Endodermal cell (in vitro differentiated cells): ENCODE measurements at regions not wholly inside any gene's neighbourhood (a gene's known extent, or its start where the extent isn't known, plus 50 kb on each side); places are given as distances from the start of the nearest gene placed in this dataset.

Source experiments
- DNase-seq: peaks from one replicate; pipeline ENCODE4 v3.0.0-alpha.2; 2017
- H3K27ac ChIP-seq: 2 replicates; pipeline ENCODE4 v1.5.1; 2013; ENCODE audit warnings: mild to moderate bottlenecking, low read depth, low read length, moderate library complexity
- H3K27me3 ChIP-seq: 2 replicates; pipeline ENCODE4 v1.6.1; 2013; ENCODE audit warnings: mild to moderate bottlenecking, low read length, moderate library complexity; ENCODE audit not compliant: insufficient read depth, control insufficient read depth, poor library complexity, severe bottlenecking
- H3K36me3 ChIP-seq: 2 replicates; pipeline ENCODE4 v1.7.0; 2013; ENCODE audit warnings: mild to moderate bottlenecking, low read length, moderate library complexity; ENCODE audit not compliant: control insufficient read depth, insufficient read depth
- H3K4me1 ChIP-seq: one replicate; pipeline ENCODE4 v1.7.0; 2013; ENCODE audit warnings: low read length; ENCODE audit not compliant: control insufficient read depth, insufficient read depth
- H3K4me3 ChIP-seq: 2 replicates; pipeline ENCODE4 v1.5.1; 2013; ENCODE audit warnings: mild to moderate bottlenecking, low read length, moderate library complexity
- H3K9ac ChIP-seq: 2 replicates; pipeline ENCODE4 v1.6.1; 2013; ENCODE audit warnings: mild to moderate bottlenecking, low read length, moderate library complexity; ENCODE audit not compliant: poor library complexity, severe bottlenecking; ENCODE audit errors: extremely low read depth
- H3K9me3 ChIP-seq: 2 replicates; pipeline ENCODE4 v1.6.1; 2013; ENCODE audit warnings: mild to moderate bottlenecking, low read length, moderate library complexity; ENCODE audit not compliant: control insufficient read depth
- H3K27ac Mint-ChIP-seq: 2 replicates; pipeline ENCODE4 v1.8.0; 2020; ENCODE audit warnings: mixed read lengths
- H3K27me3 Mint-ChIP-seq: 2 replicates; pipeline ENCODE4 v1.8.0; 2021; ENCODE audit warnings: mild to moderate bottlenecking, mixed read lengths; ENCODE audit not compliant: insufficient read depth
- H3K36me3 Mint-ChIP-seq: 2 replicates; pipeline ENCODE4 v1.8.0; 2020; ENCODE audit warnings: low read depth, mixed read lengths
- H3K4me1 Mint-ChIP-seq: 2 replicates; pipeline ENCODE4 v1.8.0; 2020; ENCODE audit warnings: mixed read lengths
- H3K4me3 Mint-ChIP-seq: 2 replicates; pipeline ENCODE4 v1.8.0; 2020; ENCODE audit warnings: mild to moderate bottlenecking, moderate library complexity, mixed read lengths
- H3K9me3 Mint-ChIP-seq: 2 replicates; pipeline ENCODE4 v1.8.0; 2020; ENCODE audit warnings: mild to moderate bottlenecking, mixed read lengths
- CTCF ChIP-seq: fragments of 200-600 bp; sonication (generic); conservative IDR thresholded peaks from 2 replicates; pipeline ENCODE4 v1.5.0; 2021; ENCODE audit warnings: antibody characterized with exemption, mild to moderate bottlenecking
- WGBS, 2 experiments: methylation state at CpG; one replicate each; pipeline versions ENCODE4 v1.1.5 to v1.1.7; 2013; ENCODE audit warnings: missing lambda C conversion rate in 2 of 2, mixed read lengths in 1 of 2; ENCODE audit not compliant: insufficient coverage in 1 of 2, insufficient read length in 1 of 2; 5-methylcytosine and 5-hydroxymethylcytosine counted together

DNA sequence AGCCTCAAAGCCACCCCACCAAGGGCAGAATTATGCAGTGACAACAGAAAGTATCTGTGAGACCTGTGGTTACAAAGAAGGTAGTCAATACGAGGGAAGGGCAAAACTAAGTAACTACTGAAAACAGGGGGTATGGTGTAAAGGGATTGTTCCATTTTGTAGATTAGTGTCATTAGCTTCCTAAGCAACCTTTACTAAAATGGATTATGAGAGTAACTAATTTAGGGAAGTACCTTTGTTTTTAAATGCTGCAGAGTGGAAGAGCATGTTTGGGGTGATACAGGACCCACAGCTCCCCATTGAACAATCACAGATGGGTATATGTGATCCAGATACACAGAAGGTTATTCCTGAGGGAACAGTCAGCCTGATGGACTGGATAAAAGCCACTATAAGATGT lies 51.3 kb upstream of the TAC1 start:
- no peaks in the 10 kb centered on the region for H3K4me1 ChIP-seq
- no peaks in the 10 kb centered on the region for H3K9me3 ChIP-seq
- H3K36me3 ChIP-seq = no peaks in the 10 kb centered on the region
- Mint-ChIP-seq H3K4me3 (no peak overlapping the region), H3K9me3 (no peaks in the 10 kb centered on the region), H3K27ac (no peak overlapping the region), H3K4me1 (no peaks in the 10 kb centered on the region), H3K36me3 (no peaks in the 10 kb centered on the region), H3K27me3 (peaks cover 3% of the 10 kb centered on the region)
- 75 to 79% methylated on average over 1 of the region's 1 CpG for WGBS, 2 experiments
- H3K27ac ChIP-seq = no peak overlapping the region
- no peak for TF ChIP-seq CTCF
- no peaks in the 10 kb centered on the region for H3K27me3 ChIP-seq
- no peak overlapping the region for H3K4me3 ChIP-seq
- DNase-seq = no peak
- H3K9ac ChIP-seq = no peak overlapping the region
